ENCODE measurements at regions not wholly inside any gene's neighbourhood (a gene's known extent, or its start where the extent isn't known, plus 50 kb on each side); places are given as distances from the start of the nearest gene placed in this dataset.

GRCh38 chr5:56699538-56699937, 115.8 kb upstream of the MAP3K1 start:
- TF ChIP-seq CTCF (IDR thresholded peaks at IDR 0.05; ENCODE audit: insufficient read depth, low read length) (no peak), REST (IDR thresholded peaks at IDR 0.05; ENCODE audit: insufficient replicate concordance, low read depth) (no peak), GABPA (IDR thresholded peaks at IDR 0.05; ENCODE audit: low read depth) (no peak), POLR2AphosphoS5 (IDR thresholded peaks at IDR 0.05; ENCODE audit: low read depth) (no peak), SPI1 (IDR thresholded peaks at IDR 0.05; ENCODE audit: borderline replicate concordance, low read depth) (no peak)

Data from HL-60 (cell line).